GM19025 (cell line): ENCODE measurements at regions not wholly inside any gene's neighbourhood (a gene's known extent, or its start where the extent isn't known, plus 50 kb on each side); places are given as distances from the start of the nearest gene placed in this dataset.

ENCODE experiments used
- ATAC-seq: cut with Tn5 transposase; IDR thresholded peaks from one replicate; pipeline ENCODE4 v1.9.1; 2021; ENCODE audit warnings: mild to moderate bottlenecking, low read depth, moderate library complexity; ENCODE audit not compliant: unreplicated experiment

DNA sequence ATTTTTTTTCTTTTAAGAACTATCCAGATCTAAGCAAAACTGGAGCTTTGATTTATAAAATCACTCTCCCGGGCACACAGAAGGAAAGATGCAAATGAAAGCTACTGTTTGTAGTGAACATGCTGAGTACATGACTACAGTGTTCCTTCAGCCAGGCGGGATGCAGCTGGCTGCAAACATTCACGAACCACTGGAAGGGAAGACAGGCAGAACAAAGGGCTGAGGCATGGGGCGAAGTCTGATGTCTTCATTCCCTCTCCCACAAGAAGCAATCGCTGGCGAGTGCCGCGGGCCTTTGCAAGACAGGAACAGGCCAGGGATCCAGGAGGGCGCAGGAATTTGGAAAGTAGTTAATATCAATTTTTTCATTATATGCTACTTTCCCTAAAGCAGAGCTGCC lies 257.9 kb upstream of the AJAP1 start:
- no peak for ATAC-seq

DNA sequence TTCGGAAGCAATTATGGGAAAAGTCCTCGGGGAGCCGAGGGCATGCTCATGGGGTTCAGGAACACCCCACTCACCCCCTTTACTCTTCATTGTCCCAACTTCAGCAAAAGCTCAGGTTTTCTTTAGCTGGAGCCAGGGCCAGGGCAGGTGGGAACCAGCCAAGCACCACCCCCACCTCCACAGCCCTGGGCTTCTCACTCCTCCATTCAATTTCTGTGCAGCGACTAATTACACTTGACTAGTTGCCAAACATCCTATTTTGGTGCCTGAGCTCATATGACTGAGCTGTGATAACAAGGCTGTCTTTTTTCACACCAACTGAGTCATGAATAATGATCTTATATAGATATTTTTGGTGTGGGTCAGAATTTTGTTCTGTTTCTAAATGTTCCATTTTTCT lies 257.2 kb upstream of the AJAP1 start:
- ATAC-seq = no peak

DNA sequence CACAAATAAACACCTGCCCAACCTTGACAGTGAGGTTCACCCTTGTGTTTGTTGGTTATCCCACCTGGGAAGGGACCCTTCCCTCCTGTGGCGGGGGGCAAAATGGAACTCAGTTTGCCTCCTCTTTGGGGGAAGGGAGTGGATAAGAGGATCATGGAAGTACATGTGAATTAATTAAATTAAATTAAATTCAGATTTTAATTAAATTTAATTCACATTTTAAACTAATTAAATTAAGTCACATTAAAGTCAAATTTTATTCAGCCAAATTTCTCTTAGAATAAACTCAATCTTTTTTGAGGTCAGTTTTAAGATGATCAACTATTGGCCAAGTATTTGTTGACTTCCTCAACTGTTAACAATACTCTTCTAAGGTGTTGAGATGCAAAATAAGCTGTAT lies 252.4 kb upstream of the AJAP1 start:
- no peak for ATAC-seq

DNA sequence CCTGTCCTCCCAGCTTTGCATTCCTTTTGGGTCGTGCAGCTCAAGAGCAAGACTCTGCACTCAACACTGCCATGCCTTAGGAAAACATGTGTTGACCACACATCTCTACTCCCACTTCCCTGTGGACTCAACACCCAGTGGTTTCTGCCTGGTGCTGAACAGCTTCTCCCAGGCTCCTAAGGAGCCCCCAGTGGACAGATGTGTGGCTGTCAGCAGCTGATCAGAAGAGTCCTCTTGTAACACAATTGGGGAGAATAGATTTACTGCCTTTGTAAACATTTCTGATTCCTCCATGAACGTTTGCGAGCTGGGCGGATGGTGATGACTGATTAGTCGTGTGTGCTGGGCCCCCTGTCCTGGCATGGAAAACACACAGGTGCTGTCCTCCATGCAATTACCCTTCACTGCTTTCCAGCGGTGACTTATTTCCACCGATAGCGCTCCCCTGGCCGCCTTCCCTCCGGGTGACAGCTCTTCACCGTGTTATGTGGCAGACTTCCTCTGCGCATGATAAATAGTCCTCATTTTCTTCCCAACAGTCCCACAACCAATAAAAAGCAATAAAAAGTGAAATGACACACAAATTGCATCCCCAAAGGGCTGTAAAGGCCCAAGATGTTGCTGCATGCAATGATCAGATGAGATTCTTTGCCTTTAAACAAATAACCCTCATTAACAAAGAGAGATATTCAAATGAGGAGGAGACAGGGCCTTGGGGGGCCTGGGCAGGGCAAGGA lies 249.4 kb upstream of the AJAP1 start:
- no peak for ATAC-seq

DNA sequence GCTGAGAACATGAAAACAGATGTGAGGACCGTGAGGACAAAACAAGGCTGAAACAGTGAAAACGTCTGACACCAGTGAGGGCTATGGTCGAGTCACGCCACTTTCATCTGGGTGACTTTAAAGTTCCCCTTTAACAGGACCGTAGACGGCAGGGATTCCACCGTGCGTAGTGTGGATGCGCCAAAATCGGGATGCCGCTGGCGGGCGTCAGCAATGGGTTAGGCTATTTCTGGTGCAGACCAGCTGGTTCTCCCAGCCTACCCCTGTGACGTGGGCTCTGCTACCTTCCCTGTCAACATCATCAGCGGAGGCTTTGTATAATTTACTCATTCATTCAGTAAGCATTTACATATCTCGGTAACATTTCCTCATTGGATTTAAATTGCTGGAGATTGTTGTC lies 246.6 kb upstream of the AJAP1 start:
- ATAC-seq = no peak

DNA sequence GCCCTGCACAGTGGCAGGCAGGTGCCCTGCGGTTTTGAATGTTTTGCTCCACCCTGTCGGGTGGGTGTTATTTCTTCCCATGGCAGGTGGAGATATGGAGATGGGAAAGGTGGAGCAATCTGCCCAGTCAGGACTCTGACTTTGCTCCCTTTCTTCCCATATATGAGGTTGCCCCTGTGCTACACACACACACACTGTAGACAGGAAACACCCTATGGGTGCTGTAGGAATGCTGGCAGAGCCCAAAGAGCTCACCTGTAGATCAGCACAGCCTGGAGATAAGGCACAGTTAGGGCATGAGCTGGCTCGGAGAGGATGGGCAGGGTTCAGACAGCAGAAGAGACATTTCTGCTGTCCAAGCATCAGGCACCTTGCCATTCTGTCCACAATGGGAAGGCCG lies 246.0 kb upstream of the AJAP1 start:
- ATAC-seq = no peak

DNA sequence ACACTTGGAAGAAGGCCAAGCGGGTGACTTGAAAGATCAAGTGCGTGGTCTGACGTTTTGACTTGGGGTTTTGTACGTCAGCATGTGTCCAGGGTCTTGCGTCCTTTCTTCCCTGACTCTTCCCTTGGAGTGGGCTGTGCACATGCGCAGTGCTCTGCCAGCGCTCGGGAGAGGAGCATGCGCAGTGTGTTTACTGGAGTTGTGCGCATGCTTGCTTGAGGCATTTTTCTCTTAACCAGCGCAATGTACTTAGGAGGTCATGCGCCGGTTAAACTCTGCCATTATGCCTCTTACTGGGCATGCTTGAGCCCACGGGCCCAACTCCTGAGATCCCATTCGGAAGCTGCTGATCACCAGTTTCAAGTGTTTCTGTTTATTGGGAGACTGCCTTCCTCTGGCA lies 242.5 kb upstream of the AJAP1 start:
- no peak for ATAC-seq

DNA sequence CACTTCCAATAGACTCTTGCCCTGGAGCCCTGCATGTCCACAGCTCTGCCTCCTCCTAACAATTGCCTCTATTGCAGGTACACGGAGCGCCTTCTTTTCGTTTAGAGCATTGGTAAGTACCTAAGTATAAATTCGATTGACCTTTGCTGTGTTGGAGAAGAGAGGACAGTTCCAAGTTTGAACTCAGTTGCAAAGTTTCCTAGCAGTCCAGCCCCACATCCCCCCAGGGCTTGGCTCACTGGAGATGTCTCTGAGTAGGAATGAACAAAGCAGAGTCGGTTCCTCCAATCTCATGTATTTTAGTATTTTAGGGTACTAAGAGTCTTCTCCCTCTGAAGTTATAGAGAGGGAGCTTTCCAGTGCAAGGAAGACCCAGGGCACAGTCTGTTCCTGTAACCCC lies 238.9 kb upstream of the AJAP1 start:
- ATAC-seq = no peak

DNA sequence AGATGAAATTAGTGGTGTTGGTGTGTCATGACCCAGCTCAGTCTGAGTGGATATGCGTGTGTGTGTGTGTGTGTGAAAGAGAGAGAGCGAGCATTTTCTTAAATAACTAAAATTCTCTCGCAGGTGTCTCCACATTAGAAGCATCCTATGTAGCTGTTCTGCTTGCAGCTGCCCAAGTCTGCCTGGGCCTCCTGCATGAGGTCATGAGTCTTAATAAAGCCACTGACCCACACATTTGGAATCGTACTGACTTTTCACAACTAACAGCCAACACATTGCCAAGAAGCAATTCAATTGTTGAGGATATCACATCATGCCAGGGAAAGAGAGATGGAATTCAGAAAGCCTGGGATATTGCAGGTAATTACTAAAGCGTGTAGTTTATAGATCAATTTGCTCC lies 238.2 kb upstream of the AJAP1 start:
- ATAC-seq = no peak

DNA sequence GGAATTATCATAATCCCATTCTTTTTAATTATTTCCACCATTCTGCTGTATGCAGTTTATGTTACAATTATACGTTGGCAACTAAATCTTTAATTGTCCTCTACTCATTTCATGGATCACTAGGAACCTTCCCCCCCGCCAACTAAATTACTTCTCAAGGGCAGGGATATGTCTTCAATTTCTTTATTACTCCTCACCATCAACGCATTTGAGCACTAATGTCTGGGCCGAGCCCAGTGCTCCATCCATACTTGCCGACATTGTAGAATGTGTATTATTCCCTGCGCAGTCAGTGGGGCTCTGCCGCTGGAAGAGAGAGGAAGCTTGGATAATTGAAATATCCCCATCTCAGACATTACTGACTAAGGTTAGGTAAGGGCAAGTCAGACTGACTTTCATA lies 236.4 kb upstream of the AJAP1 start:
- ATAC-seq = no peak

DNA sequence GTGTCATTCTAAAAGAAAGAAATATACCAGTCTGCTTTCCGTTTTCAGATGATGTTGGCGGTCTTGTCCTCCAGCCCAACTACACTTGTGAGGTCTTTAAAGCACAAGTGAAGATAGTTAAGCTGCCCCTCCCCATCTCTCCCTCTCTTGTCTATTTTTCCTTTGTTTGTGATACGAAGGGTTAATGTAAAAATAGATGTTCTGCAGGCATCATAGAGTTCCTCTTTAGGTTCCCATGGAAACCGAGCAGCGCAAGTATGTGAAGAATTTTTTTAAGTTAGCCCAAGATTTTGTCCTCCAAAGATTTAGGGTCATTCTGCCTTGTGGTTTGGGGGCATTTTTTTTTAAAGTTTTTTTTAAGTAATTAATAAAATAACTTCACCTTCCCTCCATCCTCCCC lies 232.4 kb upstream of the AJAP1 start:
- no peak for ATAC-seq

DNA sequence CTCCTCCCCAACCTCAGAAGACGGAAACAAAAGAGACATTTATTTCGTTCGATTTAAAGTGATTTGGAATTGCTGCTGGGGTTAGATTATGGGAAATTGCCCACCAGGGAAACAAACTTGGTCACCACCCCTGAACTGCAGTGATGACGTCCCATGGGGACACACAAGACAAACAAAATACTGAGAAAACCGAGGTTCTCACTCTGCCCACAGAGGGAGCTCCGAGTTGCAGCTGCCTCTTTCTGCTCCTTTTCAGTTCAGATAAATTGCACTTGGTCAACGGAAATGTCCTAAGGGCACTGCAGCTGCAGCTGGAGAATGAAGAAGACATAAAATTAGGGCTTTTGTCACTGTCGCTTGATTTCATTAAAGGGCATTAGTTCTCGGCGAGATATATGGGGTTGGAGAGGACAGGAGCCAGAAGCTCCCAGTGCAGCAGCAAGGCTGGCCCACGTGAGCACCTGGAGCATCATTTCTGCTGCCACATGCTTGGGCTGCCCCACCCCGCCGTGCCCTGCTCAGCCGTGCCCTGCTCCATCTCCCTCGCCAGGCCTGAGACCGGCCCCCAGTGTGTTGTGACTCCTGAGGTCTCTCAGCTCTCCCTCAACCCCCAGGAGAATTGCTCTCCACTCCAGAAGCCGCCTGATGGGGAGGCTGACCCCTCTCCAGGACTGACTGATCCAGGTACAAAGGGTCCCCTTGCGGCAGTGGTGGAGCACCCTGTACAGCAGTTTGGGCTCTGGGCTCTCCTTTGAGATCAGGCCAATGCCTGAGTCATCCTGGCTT lies 231.7 kb upstream of the AJAP1 start:
- ATAC-seq = no peak

DNA sequence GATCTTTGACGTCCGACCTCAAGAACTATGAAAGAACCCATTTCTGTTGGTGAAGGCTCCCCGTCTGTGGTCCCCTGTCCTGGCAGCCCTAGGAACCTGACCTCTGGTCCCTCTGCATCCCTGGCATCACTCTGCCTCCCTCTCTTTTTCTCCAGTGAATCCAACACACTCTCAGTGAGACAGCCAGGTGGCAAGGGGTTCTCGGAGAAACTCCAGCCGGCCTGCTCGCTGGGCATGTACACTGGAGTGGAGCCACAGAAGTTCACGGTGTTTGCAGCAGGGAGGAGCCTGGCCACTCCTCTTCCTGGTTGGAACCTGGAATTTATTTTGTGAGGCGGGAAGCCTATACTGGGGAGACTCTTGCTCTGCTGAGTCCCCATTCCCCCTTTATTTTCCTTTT lies 230.2 kb upstream of the AJAP1 start:
- ATAC-seq = no peak

DNA sequence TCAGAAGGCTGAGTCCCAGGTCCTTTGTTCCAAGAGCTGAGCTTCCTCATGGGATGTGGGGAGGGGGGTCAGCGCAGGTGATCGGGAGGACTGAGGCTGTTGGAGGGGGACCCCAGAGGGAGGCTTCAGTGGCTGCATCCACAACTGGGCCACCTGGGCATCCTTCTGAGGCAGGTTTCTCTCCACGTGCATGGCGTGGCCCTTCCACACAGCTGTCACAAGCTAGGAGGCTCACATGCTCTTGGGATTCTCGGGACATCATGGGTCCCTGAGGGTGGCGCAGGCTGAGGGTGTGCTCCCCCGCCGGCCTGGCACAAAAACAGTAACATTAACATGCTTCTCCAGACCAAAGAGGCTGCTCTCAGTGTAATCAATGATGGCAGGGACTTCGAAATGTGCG lies 229.6 kb upstream of the AJAP1 start:
- ATAC-seq = no peak

DNA sequence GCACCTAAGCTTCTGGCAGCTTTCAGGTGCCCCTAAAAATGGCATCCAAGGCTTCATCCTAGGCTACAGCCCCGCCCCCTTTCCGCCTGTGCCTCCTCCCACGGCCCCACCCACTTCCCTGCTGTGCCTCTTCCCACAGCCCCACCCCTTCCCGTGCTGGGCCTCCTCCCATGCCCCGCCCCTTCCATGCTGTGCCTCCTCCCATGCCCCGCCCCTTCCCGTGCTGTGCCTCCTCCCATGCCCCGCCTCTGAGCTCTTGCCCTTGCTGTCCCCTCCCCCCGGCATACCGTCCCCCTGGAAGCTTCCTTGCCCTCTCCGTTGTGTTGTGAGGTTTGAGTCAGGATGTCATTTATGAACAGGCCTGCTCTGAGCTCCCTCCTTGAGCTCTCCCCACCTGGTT lies 228.5 kb upstream of the AJAP1 start:
- no peak for ATAC-seq

DNA sequence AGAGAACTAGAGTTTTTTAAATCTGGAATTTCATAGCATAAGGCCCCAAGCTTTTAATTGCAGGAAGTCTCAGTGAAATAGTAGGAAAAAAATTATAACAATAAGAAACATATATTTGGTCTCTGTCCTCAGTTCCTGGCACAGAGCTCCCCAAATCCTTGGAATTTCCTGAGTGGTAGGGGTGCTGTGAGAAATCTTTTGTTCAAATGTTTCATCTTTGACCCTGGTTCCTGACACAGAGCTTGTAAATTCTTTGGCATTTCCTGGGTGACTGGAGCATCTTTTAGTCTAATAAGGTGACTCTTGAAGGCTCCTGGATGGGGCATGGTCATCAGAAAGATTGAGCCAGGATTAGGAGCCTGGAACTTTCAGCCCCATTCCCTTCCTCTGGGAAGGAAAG lies 225.7 kb upstream of the AJAP1 start:
- ATAC-seq = no peak

DNA sequence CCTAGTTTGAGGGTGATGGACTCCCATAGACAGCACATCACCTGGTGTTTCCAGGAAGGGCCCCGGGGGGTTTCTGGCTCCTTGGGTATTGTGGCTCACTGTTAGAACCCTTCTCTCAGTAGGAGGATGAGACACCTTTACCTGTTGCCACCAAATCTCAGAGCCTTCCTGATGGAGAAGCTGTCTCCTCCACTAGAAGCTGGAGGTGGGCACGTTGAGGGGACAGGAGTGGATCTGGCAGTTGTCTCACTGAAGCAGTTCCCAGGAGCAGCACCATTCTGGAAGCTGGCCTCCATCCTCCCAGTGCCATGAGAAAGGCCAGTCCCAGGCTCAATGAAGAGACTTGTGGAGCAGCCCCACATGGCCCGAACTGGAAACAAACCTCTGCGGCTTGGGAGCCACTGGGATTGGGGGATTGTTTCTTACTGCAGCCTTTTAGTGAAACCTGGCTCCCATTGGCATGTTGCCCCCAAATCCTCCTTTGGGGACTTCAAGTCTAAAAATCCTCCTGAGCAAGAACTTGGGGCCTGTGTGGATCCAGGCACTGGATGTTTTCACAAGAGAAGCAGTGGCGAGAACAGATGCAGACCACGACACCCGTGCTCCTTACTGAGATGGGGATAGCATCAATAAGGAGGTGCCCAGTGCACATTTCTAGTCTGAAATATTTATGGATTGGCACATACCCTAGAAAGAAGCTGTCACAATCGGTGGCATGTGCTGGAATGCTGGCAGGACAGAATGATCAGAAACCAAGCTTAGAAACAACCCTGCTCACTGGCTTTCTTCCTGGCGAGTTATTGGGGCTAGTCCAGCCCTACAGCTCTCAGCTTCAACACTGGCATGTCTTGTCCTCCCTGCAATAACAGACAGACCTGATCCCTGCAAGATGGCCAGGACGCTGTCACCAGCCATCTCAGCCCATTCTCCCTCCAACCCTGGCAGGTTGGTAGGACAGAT lies 223.7 kb upstream of the AJAP1 start:
- ATAC-seq = no peak

DNA sequence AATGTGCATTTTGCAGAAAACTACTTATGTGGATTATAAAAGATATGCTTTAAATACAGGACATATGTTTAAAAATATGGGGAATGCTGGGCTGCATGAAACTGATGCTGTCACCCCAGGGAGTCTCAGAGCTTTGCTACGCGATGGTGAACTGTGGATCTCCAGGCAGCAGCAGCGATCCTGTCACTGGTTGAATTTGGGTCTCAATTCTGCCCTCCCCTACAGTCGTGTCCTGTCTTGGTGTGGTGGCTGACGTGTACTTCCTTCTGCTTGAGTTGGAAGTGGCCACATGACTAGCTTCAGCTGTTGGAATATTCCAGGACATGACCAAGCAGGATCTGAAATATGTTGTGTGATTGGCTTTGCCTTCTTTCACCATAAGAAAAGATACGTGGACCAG lies 222.9 kb upstream of the AJAP1 start:
- ATAC-seq = no peak

DNA sequence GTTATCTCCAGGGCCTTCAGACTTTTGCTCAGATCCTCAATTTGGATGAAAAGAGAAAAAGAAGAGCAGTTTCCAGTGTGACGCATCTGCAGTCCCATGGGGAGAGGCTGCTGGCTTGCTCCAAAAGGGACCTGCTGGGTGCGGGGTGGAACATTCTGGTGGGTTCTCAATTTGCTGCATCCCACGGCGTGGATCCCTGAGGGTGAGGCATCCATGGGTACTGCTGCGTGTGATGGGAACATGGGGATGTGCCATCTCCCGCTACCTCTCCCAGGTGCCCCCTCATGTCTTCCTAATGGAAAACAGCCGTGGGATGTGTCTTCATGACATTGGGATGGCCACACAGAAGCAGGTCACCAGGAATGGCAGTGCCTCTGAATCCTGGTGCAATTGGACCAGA lies 221.3 kb upstream of the AJAP1 start:
- no peak for ATAC-seq

DNA sequence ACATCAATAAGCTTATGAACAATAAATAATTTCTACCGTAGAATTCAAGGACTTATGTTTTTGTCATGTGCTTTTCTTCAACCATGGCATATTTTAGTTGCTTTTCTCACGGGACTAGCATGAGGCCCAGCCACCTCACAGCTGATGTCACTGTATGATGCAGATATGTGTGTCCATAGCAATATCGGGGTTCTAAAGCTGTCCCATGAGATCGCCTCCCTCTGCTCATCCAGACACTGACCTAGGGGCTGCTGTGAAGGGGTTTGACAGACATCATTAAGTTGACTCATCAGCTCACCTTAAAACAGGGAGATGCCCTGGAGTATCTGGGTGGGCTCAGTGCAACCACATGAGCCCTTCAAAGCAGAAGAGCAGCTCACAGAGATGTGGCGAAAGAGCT lies 210.3 kb upstream of the AJAP1 start:
- no peak for ATAC-seq

DNA sequence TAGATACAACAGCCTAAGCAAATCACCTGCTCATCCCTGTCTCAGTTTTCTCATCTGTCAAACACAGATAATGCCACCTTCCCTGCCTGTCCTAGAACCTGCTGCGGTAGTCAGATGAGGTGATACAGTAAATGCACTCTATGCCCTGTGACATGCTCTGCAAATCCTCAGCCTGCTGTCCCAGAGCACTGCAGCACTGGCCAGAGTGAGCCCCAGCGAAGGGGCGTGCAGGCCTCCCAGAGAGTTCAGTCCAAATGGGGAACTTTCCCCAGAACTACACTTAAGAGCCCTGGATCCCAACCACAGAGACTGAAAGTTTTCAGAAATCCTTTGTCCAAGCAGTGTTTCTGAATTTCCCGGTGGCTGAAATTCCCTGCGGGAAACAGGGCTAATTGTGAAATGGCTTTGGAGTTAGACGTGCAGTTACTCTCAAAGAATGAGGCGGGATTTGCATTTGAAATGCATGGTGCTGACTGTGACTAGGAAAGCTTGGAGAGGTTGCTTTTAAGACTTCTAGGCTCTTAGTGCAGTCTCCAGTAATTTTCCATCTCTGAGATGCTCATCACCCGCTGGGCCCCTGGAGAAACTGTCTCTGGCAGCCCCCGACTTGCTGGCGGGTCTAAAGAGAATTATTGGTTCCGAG lies 206.5 kb upstream of the AJAP1 start:
- ATAC-seq = no peak
